ENCODE measurements at regions not wholly inside any gene's neighbourhood (a gene's known extent, or its start where the extent isn't known, plus 50 kb on each side); places are given as distances from the start of the nearest gene placed in this dataset.
"Not testable (repeated sequence)": the region's sequence is repeated elsewhere in the genome, so short reads cannot be mapped to it uniquely, and the experiment has no call there.

DNA sequence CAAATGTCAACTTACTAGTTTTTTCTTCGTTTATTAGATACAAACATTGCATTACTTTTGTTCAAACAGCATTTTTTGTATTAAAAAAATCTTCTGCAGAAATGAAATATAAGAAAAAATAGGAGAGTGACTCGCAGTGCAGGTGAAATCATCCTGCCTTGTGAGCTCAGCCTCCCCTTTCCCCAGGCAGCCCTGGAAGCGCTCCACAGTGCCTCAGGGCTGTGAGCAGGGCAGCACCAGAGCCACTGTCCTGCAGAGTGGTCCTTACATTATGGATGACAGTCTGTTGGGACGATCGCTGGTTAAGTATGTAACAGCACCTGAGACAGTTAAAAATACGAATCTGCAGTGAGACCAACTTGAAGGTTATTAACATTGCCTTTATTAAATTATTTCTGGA, 695.4 kb upstream of the POM121L12 start:
- no peak for ATAC-seq

DNA sequence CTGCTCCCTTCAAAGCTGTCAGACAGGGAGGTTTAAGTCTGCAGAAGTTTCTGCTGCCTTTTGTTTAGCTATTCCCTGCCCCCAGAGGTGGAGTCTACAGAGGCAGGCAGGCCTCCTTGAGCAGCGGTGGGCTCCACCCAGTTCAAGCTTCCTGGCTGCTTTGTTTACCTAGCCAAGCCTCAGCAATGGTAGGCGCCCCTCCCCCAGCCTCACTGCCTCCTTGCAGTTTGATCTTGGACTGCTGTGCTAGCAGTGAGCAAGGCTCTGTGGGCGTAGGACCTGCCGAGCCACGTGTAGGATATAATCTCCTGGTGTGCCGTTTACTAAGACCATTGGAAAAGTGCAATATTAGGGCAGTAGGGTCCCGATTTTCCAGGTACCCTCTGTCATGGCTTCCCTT, 707.1 kb upstream of the POM121L12 start:
- ATAC-seq, result not testable (repeated sequence)

DNA sequence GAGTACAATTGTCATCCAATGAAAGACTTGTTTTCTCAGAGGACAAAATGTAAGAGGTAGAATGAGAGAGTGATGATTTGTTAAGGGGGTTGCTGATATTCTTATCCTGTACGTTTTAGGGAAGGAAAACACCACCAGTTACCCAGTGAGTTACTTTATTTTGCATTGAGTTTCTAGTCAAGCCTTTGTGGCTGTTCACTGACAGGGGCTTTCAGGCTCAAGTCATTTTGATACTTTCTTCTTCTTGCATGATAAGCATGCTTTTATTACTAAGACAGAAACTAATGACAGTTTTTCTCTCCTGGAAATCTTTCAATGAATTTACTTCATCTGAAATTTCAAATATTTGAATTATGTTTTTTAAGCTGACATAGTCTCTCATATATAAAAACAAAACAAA, 710.2 kb upstream of the POM121L12 start:
- ATAC-seq, result no peak

DNA sequence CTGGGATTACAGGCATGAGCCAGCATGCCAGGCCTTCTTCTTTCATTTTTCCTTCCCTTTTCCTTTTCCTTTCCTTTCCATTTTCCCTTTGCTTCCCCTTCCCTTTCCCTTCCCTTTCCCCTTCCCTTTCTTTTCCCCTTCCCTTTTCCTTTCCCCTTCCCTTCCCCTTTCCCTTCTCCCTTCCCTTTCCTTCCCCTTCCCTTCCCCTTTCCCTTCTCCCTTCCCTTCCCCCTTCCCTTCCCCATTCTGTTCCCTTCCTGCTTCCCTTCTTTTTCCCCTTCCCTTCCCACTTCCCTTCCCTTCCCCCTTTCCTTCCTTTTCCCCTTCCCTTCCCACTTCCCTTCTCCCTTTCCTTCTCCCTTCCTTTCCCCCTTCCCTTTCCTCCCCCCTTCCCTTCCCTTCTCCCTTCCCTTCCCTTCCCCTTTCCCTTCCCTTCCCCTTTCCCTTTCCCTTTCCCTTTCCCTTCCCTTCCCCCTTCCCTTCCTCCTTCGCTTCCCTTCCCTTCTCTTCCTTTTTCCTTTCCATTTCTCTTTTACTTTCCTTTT, 712.2 kb upstream of the POM121L12 start:
- no peak for ATAC-seq

DNA sequence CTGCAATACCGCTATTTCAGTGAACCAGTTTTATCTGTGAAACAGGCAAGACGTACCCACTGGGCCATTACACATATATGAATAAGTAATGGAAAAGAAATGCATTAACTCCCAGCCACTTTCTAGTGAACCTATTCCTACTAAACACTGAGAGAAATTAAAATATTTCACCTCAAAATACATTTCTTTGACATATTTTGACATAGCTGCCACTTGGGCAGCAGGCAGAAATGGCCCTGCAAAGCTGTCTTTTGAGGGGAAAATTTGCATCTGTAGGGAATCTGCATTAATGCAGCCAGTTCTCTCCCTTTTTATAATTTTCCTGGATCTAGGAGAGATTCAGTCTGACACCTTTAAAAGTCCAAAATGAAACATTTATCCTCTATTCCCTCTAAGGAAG, 714.8 kb upstream of the POM121L12 start:
- ATAC-seq, result no peak

DNA sequence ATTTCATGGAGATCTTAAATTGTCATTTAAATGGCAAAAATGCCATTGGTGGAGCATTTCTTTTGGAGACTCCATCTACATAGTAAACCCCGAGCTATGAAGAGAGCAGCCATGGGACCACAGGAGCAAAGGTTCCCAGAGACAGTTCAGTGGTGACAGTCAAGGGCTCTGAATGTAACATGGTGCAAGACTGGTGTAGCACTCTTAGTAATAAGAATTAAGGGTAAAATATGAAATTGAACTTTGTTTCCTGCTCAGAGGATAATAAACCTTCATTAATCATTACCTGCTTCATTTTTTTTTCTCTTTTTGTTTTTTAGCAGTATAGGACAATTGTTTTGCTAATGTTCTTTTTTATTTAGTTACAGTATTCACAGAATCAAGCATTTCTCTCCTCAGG, 717.5 kb upstream of the POM121L12 start:
- no peak for ATAC-seq

DNA sequence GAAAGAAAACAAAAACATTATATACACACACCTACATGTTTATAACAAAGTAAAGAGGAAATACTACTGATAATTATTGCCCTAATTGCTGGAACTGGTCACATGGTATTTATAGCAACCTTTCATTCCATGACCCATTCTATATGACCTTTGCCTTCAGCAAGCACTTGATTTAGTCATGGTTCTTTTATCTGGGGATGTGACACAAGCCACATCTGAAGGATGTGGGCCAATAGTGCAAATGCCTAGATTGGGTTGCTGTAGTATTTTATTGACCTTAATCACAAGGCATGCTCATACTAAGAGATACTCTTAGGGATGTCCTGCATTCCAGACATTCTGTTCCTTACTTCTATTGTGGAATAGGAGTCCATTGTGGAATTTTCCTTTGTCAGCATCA, 723.5 kb upstream of the POM121L12 start:
- ATAC-seq, result no peak

DNA sequence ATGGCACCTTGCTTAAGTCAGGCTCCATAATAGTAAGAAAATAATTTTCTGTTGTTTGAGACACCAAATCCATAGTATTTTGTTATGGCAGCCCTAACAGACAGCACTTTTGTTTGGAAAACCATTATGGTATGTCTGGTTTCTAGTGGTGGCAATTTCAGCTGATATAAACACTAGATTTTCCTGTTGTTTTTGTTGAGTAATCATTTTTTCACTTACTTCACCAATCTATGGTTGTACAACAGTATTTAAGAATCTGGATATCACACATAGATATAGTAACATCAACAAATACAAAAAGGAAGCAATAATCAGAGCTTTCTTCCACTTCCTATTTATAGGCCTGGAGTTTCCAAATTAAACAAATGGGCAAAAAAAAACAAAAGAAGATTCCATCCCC, 725.8 kb upstream of the POM121L12 start:
- no peak for ATAC-seq

DNA sequence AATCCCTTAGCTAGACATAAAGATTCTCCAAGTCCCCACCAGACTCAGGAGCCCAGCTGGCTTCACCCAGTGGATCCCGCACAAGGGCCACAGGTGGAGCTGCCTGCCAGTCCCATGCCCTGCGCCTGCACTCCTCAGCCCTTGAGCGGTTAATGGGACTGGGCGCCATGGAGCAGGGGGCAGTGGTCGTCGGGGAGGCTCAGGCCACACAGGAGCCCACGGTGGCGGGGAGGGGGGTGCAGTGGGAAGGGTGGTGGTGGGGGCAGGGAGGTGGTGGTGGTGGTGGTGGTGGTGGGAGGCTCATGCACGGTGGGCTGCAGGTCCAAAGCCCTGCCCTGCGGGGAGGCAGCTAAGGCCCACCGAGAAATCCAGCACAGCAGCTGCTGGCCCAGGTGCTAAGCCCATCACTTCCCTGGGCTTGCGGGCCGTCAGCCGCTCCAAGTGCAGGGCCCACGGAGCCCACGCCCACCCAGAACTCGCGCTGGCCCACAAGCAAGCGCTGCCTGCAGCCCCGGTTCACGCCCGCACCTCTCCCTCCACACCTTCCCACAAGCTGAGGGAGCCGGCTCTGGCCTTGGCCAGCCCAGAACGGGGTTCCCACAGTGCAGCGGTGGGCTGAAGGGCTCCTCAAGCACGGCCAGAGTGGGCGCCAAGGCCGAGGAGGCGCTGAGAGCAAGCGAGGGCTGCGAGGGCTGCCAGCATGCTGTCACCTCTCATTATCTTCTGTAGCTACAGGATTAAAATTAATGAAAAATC, 732.5 kb upstream of the POM121L12 start:
- no peak for ATAC-seq

DNA sequence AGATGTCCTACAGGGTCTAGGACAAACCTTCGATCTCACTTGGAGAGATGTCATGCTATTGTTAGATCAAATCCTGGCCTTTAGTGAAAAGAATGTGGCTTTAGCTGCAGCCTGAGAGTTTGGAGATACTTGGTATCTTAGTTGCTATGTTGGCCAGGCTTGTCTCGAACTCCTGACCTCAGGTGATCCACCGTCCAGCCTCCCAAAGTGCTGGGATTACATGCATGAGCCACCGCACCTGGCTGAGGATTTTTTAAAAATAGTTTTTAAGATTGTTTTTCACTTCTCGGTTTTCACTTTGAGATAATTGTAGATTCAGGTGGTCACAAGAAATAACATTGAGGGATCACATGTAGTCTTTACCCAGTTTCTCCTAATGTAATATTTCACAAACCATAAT, 738.3 kb upstream of the POM121L12 start:
- no peak for ATAC-seq

DNA sequence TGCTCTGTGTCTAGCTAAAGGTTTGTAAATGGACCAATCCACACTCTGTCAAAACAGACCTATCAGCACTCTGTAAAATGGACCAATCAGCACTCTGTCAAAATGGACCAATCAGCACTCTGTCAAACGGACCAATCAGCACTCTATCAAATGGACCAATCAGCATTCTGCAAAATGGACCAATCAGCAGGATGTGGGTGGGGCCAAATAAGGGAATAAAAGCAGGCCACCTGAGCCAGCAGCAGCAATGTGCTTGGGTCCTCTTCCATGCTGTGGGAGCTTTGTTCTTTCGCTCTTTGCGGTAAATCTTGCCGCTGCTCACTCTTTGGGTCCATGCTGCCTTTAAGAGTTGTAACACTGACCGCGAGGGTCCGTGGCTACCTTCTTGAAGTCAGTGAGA, 740.5 kb upstream of the POM121L12 start:
- no peak for ATAC-seq

DNA sequence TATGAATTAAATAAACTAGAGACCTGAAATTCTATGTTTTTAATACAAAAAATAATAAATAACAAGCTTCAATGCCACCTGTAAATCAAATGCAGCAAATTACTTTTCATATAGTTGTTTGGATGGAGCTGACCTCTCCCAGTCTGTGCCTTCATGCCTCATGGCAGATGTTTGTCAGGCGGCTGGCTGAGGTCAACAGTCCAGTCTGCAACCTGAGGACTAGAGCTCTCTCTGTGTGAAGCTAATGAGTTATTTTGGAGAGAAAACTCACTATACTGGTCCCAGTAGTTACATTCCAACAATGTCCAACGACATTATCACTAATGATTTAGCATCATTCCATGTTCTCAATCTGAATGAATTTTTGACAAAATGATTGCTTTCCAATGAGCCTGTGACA, 746.2 kb upstream of the POM121L12 start:
- ATAC-seq, result no peak

DNA sequence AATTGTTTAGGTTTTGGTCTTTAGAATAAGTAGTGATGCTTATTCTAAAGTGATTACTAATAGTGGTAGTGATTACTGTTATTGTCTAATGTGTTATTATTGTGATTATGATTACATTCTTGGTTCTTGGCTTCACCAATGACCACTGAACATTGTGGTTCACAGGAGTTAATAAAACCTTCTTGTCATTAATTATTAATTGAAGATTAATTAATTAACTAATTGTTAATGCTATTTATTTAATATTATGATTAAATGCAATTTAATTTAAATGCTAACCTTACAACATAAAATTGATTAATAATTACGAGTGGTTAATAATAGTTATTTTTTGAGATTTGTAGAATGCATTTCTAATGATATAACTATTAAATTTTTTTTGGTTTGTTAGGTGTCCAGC, 747.7 kb upstream of the POM121L12 start:
- no peak for ATAC-seq

DNA sequence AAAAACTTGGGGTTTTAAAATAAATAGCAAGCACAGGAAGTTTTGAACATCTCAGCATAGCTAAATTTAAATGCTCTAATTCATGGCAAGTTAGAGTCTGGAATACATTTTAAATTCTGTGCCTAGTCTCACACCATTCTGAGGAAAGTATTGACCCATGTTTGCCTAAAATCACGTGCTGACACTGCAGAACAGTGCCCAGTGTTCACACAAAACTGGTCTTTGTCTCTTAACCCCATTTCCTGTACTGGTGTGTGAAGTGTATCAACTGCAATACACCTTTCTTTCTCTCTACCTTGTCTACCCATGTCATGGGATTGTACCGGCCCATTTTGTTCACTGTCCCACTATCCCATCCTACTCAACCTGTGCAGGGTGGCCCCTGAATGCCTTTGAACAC, 749.7 kb upstream of the POM121L12 start:
- ATAC-seq, result no peak

DNA sequence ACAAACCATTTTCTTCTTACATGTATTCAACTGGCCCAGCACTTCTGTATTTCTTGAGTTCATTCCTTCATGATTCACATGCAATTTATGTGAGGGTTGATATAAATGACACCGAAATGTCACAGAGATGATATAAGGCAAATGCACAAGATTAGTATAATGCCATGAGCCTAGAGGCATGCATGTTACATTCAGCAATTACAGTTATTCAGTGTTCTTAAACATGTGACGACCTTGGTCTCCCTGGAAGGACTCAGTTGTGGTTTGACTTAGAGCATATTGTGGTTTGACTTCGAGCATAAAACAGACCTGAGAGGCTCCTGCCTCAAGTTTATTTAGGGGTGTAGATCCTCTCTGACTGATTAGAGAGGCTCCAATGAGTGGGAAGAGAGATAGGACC, 752.1 kb upstream of the POM121L12 start:
- no peak for ATAC-seq

DNA sequence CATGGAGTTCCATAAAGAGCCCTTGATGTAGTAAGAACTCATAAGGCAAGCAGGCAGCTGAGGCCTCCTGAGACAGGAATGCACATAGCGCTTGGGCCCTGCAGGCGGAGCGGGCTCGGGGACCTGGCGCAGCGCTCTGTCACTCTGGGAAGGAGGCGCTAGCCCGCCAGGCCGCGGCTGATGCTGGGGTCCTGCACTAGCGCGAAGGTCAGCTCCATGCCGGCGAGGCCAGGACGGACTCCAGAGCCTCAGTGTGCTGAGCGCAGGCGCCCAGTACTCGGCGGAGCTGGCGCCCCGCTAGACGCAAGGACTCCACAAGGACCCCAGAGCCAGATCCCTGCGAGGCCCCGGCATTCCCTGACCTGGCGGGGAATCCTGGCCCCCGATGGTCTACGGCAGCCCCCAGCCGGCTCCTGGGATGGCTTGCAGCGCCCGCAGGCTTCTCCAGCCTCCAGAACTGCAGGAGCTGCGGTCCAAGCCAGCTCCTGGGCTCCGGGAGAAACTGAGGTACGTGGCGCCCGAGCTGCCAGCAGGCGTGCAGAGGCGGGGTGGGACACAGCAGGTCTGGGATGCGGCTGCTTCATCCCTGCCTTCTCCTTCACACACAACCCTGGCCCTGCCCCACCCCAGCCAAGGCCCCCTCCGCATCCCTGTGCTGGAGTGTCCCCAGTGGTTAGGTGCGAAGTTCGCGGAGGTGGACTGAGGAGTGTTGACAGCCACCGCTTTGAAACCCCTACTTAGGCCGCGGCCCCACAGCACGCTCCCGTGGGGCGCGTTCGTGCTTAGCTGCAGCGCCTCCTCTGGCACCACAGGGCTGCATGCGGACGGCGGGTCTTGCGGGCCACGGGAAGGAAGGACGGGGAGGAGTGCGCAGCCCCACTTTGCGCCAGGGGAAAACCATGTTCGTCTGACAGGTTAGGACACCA, 761.5 kb upstream of the POM121L12 start:
- no peak for ATAC-seq

DNA sequence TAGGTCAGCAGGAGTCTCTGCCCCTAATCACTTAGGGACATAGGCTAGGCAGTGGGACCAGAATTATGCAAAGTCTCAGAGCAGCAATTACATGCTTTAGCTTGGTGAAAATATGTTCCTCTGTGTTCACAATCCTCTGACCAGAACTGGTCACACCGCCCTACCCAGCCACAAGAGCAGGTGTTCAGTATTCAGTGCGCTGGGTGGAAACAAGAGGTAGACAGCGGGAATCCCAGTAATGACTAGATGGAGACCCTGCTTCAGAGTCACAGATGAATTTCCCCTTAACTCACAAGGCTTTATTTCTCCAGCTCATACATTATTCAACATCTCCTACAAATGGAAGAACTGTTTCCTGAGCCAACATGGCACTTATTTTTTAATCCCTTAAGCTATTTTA, 763.7 kb upstream of the POM121L12 start:
- ATAC-seq, result no peak

DNA sequence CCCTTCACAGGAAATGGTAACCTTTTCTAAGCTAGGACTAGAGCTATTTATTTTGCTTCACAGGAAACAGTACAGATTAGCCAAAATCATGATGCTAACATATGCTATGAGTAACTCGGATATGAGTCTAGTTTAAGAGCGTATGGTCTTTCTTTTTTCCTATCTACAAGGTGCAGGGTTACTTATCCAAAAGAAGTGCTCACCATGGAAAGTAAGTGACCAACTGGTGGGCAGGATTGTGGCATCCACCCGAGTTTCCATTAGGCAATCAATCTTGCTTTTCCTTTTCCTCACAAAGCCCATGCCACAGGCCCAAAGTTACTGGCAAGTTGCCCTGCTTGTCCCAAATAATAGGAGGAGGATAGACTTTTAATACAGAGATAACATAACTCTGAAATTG, 765.1 kb upstream of the POM121L12 start:
- no peak for ATAC-seq

DNA sequence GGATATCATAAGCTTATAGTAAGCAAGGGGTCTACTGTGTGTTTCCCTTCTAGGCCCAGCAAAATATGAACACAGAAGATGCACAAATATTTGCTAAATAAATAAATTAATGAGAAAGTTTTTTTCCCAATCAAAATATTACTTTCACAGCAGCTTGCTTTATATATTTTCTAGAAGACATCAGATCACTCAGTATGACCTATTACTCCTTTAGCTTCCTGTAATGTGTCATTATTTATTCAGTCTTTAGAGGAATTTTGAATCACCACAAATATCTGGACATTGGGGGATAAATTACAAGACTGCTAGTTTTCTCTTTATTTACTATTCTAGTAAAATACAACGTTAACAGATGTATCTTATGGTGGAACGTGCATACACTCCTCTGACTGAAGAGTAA, 765.8 kb upstream of the POM121L12 start:
- no peak for ATAC-seq

DNA sequence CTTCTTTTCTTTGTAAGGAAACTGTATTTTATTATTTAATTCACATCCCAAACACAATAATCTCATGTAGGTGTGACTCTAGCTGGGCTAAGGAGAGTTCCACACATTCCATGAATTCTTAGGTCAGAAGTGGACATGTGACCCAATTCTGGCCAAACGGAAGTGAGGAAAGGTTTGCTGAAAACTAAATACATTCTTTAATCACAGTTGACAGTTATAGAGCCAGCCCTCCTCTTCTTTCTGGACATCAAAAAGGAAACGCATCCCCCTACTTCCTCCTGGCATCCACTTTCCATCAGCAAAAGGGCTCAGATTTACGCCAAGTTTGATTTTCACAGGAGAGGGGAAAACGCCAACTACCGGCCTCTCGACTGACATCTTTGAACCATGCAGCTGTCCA, 774.4 kb upstream of the POM121L12 start:
- no peak for ATAC-seq

DNA sequence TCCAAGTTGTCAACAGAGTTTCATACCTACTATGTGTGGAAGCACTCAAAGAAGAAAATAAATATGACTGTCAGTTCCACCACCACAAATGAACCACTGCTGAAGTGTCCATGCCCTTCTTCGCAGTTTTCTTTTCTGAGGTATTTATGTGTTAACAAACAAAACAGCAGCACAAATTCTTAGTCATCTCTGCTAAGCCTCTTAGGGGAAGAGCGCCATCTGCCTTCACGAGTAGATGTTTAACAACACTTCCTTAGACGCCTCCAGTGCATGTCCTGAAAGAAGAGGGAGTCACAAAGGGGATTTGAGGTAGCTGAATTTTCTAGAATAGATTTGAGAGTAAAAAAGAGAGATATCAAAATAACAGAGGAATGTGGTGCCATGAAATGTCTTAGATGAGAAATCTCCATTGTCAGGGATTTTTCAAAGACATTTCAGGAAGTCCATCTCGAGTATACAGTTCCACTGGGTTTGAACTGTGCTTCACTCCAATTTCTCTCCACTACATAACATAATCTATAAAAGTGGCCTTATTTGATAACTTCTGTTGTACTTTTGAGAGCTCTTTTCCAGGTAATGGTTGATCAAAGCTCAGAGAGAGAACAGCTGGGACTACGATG, 775.3 kb upstream of the POM121L12 start:
- ATAC-seq, result no peak

DNA sequence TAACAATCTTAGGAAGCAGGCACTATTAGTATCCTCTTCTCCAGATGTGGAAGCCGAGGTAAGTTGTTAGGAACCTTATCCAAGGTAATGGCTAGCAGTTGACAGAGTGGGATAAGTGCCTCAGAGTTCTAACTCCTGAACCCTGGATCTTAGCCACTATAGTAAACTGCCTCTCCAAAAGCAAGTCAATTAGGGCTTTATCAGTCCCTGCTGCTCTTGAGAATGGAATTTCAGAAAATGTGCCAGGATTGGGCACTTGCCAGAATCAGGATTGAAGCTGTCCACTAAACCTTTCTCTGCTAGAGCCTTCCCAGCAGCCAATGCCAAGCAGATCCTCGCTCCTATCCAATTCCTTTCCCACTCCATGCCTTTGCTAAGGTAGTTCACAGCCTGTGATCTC, 777.5 kb upstream of the POM121L12 start:
- no peak for ATAC-seq

DNA sequence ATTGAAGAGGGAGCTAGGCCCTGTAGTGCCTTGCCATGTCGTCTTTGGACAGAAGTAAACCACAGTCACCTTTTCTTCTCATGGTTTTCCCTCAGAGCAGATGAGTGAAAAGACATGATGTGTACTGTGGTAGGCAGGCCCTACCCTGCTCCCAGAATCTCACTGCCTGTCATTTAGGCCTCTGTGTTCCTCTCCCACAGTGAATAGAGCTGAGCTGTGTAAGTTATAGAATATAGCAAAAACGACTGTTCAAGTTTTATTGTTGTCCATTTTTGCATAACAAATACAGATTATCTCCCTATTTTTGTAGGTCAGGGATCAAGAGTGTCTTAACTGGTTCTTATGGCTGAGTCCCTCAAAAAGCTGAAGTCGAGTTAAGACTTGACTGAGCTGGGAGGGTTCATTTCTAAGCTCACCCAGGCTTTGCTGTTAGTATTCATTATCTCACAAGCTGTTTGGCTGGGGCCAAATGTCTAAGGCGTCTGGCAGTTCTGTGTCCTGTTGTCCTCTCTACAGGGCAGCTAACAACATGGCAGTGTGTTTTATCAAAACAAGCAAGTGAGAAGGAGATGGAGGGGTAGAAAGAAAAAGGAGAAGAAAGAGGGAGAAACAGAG, 780.9 kb upstream of the POM121L12 start:
- ATAC-seq, result no peak

Measured in activated CD4-positive, CD25-positive, alpha-beta regulatory T cell treated with anti-CD3 and anti-CD28 coated beads, Interleukin-2, amount 50 U/mL, for 24 hours (primary cell).